ENCODE measurements at regions not wholly inside any gene's neighbourhood (a gene's known extent, or its start where the extent isn't known, plus 50 kb on each side); places are given as distances from the start of the nearest gene placed in this dataset.

GRCh38 chr4:30945586-30945985, 225.4 kb downstream of the PCDH7 start:
- no peak for DNase-seq

GRCh38 chr4:30946288-30946687, 226.1 kb downstream of the PCDH7 start:
- DNase-seq, result no peak

- DNase-seq, result no peak
Measured at GRCh38 chr4:30948653-30949052, 228.5 kb downstream of the PCDH7 start.

GRCh38 chr4:30950737-30951136, 230.6 kb downstream of the PCDH7 start:
- no peak for DNase-seq

GRCh38 chr4:30952526-30953219, 232.5 kb downstream of the PCDH7 start:
- no peak for DNase-seq

GRCh38 chr4:30953799-30954198, 233.6 kb downstream of the PCDH7 start:
- DNase-seq, result no peak

- DNase-seq, result no peak
Measured at GRCh38 chr4:30956916-30957315, 236.7 kb downstream of the PCDH7 start.

- DNase-seq, result no peak
Measured at GRCh38 chr4:30957706-30958105, 237.5 kb downstream of the PCDH7 start.

GRCh38 chr4:30959781-30960485, 239.8 kb downstream of the PCDH7 start:
- no peak for DNase-seq

GRCh38 chr4:30962939-30963338, 242.8 kb downstream of the PCDH7 start:
- no peak for DNase-seq

- DNase-seq, result no peak
Measured at GRCh38 chr4:30968926-30969325, 248.8 kb downstream of the PCDH7 start.

GRCh38 chr4:30972542-30972941, 252.4 kb downstream of the PCDH7 start:
- DNase-seq, result no peak

- no peak for DNase-seq
Measured at GRCh38 chr4:30973993-30974392, 253.8 kb downstream of the PCDH7 start.

GRCh38 chr4:30979402-30979801, 259.2 kb downstream of the PCDH7 start:
- DNase-seq, result no peak

GRCh38 chr4:30989508-30989907, 269.3 kb downstream of the PCDH7 start:
- no peak for DNase-seq

GRCh38 chr4:30996841-30997240, 276.7 kb downstream of the PCDH7 start:
- DNase-seq, result no peak

GRCh38 chr4:31005037-31005436, 284.9 kb downstream of the PCDH7 start:
- no peak for DNase-seq

GRCh38 chr4:31007858-31008257, 287.7 kb downstream of the PCDH7 start:
- no peak for DNase-seq

- DNase-seq, result no peak
Measured at GRCh38 chr4:31009926-31010325, 289.8 kb downstream of the PCDH7 start.

GRCh38 chr4:31015123-31015522, 295.0 kb downstream of the PCDH7 start:
- DNase-seq, result no peak

GRCh38 chr4:31016322-31017061, 296.3 kb downstream of the PCDH7 start:
- DNase-seq, result no peak

- no peak for DNase-seq
Measured at GRCh38 chr4:31020363-31020762, 300.2 kb downstream of the PCDH7 start.

- DNase-seq, result no peak
Measured at GRCh38 chr4:31021008-31021407, 300.8 kb downstream of the PCDH7 start.

- no peak for DNase-seq
Measured at GRCh38 chr4:31022702-31023101, 302.5 kb downstream of the PCDH7 start.

All from CD4-positive, alpha-beta T cell treated with Interleukin-17A for 1 hour (primary cell).